Astrocyte of the spinal cord (primary cell): ENCODE measurements at regions not wholly inside any gene's neighbourhood (a gene's known extent, or its start where the extent isn't known, plus 50 kb on each side); places are given as distances from the start of the nearest gene placed in this dataset.

ENCODE experiments used
- DNase-seq: peaks from one replicate; pipeline ENCODE4 v3.0.0; 2011; ENCODE audit warnings: low read depth, low spot score
- H3K4me3 ChIP-seq: 2 replicates; pipeline ENCODE4 v1.5.1; 2011; ENCODE audit warnings: low read depth, mild to moderate bottlenecking, low read length, moderate library complexity
- CTCF ChIP-seq: IDR thresholded peaks from 2 replicates; pipeline ENCODE4 v1.5.1; 2012; ENCODE audit warnings: low read depth, mild to moderate bottlenecking, low read length, inconsistent platforms
- in situ Hi-C: cut with HindIII; loops from 2 replicates; pipeline ENCODE4 v1.10.0; 2017; ENCODE audit warnings: low sequenced_read_pairs

- TF ChIP-seq CTCF = no peak
- in situ Hi-C loops = no loop called here
Measured at GRCh38 chr6:45784250-45784649, 231.4 kb downstream of the CLIC5 start.

GRCh38 chr6:45783716-45784115, 231.9 kb downstream of the CLIC5 start:
- DNase-seq = no peak
- no peak for TF ChIP-seq CTCF
- in situ Hi-C loops = no loop called here
- H3K4me3 ChIP-seq = no peak overlapping the region

More at GRCh38 chr6:45784250-45784649, 231.4 kb downstream of the CLIC5 start:
- no peak overlapping the region for H3K4me3 ChIP-seq
- no peak for DNase-seq

- DNase-seq = no peak
- in situ Hi-C loops = no loop called here
- TF ChIP-seq CTCF = no peak
- no peak overlapping the region for H3K4me3 ChIP-seq
Measured at GRCh38 chr6:45781890-45782289, 233.8 kb downstream of the CLIC5 start.

GRCh38 chr6:45780523-45780922, 235.1 kb downstream of the CLIC5 start:
- DNase-seq = no peak
- in situ Hi-C loops = no loop called here
- H3K4me3 ChIP-seq = no peak overlapping the region
- no peak for TF ChIP-seq CTCF

- DNase-seq = no peak
- TF ChIP-seq CTCF = no peak
- H3K4me3 ChIP-seq = no peak overlapping the region
- in situ Hi-C loops = no loop called here
Measured at GRCh38 chr6:45775026-45775697, 240.5 kb downstream of the CLIC5 start.

- in situ Hi-C loops = no loop called here
- no peak for DNase-seq
- TF ChIP-seq CTCF = no peak
- H3K4me3 ChIP-seq = no peak overlapping the region
Measured at GRCh38 chr6:45773906-45774305, 241.8 kb downstream of the CLIC5 start.
